HG02642 (cell line): ENCODE measurements at regions not wholly inside any gene's neighbourhood (a gene's known extent, or its start where the extent isn't known, plus 50 kb on each side); places are given as distances from the start of the nearest gene placed in this dataset.

Experiments
- ATAC-seq: cut with Tn5 transposase; IDR thresholded peaks from one replicate; pipeline ENCODE4 v1.9.1; 2021; ENCODE audit warnings: mild to moderate bottlenecking; ENCODE audit not compliant: unreplicated experiment, poor library complexity

- ATAC-seq: no peak
Measured at GRCh38 chr3:68468695-68469375, 463.5 kb downstream of the TAFA4 start.

GRCh38 chr3:68467465-68467864, 464.9 kb downstream of the TAFA4 start:
- ATAC-seq: no peak

- no peak for ATAC-seq
Measured at GRCh38 chr3:68458581-68458980, 473.8 kb downstream of the TAFA4 start.

- ATAC-seq: no peak
Measured at GRCh38 chr3:68448510-68449383, 483.6 kb downstream of the TAFA4 start.

DNA sequence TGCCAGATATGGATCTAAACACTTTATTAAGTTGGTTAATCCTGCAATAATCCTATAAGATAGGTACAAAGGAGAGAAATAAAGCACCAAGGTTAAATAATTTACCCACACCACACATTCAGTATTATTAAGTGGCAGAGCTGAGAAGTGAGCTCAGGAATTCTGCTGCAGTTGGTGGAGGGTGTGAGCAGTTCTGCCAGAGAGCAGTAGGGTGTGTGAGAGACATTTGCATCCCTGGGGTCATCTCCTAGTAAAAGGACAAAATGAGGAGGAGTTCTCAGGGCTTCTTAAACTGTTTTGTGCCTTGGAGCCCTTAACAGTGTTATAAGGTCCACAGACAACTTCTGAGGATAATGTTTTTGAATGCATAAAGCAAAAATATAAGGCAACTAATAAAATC, 484.5 kb downstream of the TAFA4 start:
- ATAC-seq: no peak

DNA sequence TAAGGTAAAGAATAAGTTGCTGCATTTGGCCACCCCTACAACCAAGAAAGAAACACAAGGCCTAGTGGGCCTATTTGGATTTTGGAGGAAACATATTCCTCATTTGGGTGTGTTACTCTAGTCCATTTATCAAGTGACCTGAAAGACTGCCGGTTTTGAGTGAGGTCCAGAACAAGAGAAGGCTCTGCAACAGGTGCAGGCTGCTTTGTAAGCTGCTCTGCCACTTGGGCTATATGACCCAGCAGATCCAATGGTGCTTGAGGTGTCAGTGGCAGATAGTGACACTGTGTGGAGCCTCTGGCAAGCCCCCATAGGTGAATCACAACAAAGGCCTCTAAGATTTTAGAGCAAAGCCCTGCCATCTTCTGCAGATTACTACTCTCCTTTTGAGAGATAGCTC, 491.3 kb downstream of the TAFA4 start:
- ATAC-seq: no peak

DNA sequence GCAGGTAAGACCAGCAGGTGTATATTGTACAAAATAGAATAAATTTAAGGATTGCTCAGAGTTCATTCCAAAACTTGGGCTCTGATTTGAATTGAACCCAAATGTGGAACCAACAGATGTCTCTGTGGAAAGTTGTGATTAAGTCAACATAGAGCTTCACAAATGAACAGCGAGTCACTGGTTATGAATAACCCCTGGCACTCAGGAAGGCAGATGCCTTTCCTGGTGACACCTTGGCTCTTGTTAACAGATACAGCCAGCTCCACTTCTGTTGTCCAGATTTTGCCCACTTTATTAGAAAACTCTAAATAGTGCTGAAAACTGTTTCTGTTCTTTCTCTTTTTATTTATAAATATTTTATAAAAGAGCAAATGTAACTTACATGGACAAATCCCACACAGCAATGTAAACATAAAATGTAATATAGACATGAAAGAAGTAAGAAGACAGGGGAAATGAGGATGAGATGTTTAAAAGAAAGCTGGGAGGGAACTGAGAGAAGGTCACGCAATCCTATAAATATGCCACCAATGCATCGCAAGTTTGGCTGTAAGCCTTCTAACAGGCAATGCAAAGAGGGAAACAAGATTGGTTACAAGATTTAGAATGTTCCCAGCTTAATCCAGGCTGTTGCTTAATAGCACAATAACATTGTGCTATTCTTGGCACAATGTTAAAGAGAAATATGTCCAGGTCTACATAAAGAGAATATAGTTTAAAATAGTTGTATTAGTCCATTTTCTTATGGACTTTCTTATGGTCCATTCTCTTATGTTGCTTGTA, 495.5 kb downstream of the TAFA4 start:
- ATAC-seq: no peak

- no peak for ATAC-seq
Measured at GRCh38 chr3:68428495-68428894, 503.9 kb downstream of the TAFA4 start.

DNA sequence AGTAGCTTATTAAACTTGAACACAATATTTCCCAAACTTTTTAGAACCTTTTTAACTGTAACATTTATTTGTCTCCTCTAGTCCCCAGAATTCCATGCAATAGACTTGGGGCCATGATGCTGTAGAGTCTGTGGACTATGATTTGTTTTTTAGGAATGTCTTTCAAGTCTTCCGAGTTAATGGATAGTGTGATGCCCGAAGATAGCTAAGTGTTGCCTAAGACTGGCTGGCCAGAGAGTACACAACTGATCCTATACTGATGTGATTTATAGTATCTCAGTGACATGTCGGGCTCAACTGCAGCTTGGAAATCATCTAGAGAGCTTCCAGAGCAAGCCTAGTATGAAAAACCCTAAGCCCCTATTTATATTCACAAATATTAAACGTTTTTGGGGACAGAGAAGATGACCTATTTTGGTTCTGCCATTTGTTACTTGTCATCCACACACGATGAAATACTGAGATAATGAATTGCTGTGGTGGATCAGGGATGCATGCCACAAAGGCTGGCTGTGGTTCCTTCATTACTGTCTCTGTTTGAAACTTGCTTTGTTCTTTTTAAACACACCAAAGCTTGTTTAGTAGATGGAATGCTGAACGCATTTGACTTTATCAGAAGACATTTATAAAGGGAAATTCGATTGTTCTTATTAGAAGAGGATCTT, 507.4 kb downstream of the TAFA4 start:
- ATAC-seq: no peak

GRCh38 chr3:68408626-68409025, 523.7 kb downstream of the TAFA4 start:
- ATAC-seq: no peak

GRCh38 chr3:68403741-68404140, 528.6 kb downstream of the TAFA4 start:
- ATAC-seq: no peak

DNA sequence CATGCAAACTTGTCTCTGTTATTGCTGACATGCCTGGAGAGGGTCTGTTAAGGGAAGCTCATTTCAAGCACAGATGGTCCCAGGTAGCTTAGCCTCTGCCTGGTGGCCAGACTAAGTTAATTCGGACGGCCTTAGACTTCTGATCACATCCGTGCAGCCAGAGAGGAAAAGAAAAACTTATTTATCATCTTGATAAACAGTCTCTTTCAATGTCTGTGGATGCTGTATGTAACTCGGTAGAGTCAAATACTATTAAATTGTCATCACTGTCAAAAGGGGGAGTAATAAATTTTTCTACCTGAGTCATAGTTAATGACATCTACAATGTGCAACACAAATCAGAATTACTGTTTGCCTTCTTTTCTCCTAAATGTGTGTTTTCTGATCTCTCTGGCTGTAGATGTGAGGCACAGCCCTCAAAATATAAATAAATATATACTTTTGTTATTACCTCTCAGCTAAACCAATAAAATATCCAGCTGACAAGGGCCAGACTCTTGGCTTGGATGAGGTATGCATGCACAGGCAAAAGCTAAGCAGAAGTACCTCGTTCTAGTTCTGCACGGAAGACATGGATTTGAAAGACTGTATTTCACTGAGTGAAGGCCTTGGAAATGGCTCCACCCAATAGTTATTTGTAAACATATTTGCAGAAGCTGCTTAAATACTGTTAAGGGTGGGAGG, 530.0 kb downstream of the TAFA4 start:
- no peak for ATAC-seq

GRCh38 chr3:68378631-68379030, 553.7 kb downstream of the TAFA4 start:
- ATAC-seq: no peak

DNA sequence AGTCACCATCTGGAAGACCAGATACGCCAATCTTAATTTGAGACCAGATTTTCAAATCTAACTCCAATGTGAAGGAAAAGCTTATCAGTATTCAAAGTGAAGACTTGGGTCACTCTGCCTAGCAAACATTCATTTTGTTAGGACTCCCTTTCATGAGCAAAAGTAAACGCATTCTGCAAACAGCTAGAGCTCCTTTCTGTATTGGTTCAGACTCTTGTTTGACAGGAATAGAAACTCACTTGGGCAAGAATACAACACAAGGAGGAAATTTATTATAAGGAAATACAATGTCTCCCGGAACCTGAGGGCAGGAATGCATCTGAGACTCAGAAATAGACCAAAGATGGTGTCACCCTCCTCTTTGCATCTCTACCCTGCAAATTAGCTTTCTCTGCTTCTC, 558.6 kb downstream of the TAFA4 start:
- ATAC-seq: no peak

GRCh38 chr3:68363796-68364195, 568.6 kb downstream of the TAFA4 start:
- ATAC-seq: no peak

- ATAC-seq: no peak
Measured at GRCh38 chr3:68360492-68360891, 571.9 kb downstream of the TAFA4 start.

DNA sequence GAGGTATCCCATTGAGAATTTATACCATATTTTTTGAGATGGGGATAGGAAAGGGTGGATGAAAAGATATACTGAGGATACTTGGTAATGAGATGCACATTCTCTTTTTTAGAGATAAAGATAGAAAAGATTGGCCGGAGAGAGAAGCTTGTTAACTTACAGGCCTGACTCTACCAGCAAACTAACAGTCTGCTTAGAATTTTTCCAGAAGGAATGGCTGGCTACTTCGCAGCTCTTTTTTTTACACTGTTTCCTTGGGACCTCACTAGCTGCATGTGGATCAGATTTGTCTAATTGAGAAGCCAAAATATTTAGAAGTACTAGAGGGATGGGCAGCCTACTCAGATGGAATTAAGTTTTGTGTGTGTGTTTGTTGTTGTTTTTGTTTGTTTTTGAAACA, 586.6 kb downstream of the TAFA4 start:
- no peak for ATAC-seq

DNA sequence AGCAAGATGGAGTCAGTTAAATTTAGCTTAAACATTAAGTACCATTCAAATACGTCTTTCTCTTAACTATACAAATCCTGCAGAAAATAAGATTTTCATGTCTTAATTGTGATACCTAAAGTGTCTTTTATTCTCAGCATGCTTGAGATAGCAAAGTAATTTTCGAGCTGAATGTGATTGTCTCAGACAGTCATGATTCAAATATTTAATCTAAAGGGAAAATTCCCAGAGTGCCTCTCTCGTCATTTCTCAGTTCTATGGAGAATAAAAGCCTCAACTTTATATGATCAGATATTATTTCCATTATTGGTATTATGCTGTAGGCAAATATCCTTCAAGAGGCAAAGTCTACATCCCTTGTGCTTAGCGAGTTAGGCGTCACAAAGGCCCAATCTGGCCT, 589.9 kb downstream of the TAFA4 start:
- no peak for ATAC-seq

DNA sequence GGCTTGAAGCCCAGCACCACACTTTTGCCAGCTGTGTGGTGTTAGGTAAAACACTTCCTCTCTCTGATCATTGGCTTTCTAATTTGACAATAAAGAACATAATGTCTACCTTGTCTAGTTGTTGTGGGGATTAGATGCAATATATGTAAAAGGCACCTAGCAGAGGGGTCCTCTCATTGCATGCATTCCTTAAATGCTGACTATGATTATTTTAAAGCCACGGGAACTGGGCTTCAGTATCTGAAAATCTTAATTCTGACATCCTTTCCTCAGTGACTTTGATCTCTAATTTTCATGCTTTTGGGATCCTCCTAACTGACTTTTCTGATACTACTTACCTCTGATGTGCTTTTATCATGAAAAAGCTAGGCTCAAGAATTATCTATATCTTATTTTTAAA, 596.3 kb downstream of the TAFA4 start:
- no peak for ATAC-seq

DNA sequence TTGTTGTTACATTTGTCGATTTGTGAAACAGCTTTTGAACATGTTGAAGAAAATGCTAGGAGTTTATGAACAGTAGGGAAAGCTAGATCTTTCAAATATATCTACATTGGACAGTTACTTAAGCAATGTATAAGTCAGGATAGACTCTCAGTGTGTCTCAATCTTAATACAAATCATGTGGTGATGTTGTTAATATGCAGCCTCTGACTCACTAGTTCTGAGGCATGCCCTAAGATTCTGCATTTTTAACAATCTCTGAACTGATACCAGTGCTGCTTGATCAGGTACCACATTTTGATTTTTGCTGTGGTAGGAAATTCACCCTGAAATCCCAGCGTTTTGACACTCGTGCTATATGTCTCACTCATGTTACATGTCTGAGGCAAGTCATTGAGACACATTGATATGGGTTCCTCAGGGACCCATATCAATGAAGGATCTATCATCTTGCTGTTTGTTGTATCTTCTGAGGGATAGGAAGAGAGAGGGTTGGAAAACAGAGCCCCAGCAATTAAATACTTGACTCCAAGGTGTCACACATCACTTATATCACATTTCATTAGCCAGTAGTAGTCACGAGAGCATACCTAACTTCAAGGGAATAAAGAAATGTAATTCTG, 597.9 kb downstream of the TAFA4 start:
- no peak for ATAC-seq
